GM18508 (cell line): ENCODE measurements at regions not wholly inside any gene's neighbourhood (a gene's known extent, or its start where the extent isn't known, plus 50 kb on each side); places are given as distances from the start of the nearest gene placed in this dataset.
"Not testable (repeated sequence)": the region's sequence is repeated elsewhere in the genome, so short reads cannot be mapped to it uniquely, and the experiment has no call there.

Experiments used
- ATAC-seq: cut with Tn5 transposase; IDR thresholded peaks from one replicate; pipeline ENCODE4 v1.9.1; 2021; ENCODE audit warnings: moderate number of reproducible peaks; ENCODE audit not compliant: insufficient read depth, unreplicated experiment

DNA sequence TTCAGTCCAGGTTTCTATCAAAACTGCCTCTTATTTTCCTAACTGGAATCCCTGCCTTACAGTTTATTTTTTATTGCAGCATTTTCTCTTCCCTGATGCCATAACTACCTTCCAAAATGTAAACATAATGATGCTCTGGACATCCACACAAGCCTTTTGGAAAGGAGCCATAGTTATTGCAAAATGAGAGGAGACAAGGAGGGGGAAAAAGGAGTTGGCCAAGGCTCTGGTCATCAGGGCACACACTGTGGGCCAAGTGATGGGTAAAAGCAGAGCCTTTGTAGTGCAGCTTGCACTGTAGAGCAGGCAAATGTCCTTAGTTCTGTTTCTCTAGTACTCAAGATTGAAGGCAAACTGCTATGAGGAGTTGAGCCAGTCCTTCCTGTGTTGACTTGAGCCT lies 289.3 kb upstream of the MTPN start:
- no peak for ATAC-seq

DNA sequence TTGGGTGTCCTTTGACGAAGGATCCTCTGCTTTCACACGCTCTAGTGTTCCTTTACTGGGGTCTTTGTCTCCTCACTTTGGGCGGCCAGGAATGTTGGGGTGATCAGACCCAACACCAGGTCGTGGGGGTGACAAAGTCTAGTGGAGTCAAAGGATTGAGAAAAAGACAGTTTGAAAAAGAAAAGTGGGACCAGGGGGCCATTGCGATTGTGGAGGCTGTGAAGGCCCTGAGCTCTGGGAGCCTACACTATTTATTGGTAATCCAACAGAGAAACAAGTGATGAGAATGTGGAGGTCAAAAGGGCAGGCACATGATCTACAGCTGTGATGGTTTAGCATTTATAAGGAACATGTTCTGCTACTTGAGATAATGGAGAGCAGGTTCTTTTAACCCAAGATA lies 287.1 kb upstream of the MTPN start:
- ATAC-seq: not testable (repeated sequence)

DNA sequence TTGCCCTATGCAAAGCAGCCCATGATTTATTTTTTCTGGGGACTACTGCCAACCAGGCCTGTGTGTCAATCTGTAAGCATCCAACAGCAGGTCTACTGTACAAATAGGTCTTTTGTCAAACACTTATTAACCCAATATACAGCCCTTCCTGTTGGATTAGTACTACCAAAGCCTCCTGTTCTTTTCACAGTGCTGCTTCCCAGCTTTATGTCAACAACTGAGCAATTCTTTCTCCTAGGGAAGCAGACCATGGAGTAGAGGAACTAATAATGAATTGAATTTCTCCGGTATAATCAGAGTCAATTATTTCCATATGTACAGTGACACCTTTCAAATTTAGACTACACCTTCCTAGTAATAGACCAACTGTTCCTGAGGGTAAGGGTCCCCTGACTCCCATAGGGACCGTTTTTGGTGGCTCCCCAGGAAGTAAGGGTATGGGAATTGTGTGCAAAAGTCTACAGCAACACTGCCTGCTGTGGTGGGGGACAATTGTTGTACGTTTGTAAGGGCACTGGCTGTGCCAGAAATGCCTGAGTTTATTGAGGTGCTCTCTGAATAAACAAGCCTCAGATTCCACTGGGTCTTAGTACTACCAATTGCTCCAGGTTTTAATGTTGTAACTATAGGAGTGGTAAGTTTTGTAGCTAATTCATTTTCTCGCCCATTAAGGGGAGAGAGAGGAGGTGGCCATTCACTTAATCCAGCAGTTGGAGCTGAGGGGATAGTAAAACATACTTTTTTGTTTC lies 286.1 kb upstream of the MTPN start:
- ATAC-seq: not testable (repeated sequence)

DNA sequence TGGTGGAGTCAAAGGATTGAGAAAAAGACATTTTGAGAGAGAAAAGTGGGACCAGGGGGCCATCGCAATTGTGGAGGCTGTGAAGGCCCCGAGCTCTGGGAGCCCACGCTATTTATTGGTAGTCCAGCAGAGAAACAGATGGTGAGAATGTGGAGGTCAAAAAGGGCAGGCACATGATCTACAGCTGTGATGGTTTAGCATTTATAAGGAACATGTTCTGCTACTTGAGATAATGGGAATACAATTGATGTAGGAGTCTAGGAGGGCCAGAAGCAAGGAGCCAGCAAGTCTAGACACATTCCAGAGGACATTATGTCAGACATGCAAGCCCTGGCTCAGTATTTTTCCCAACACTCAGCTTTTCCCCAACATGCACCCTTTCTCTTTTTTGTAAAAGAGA lies 283.4 kb upstream of the MTPN start:
- not testable (repeated sequence) for ATAC-seq

DNA sequence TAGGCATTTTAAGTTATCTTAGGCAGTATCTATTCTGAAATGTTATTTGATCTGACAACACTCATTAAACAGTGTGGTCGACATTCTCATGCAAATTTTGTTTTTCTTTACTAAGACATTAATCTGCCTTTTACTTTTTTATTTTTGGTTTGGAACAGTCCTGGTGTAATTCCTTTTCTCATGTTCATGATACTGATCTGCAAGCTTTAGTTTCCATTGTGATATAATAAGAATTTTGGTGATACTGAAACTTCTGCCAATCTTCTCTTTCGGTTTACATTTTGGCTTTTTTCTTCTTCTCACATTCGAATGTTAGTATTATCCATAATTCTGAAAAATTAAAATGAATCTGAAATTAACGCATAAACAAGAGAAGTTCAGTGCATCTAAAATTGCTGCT lies 281.9 kb upstream of the MTPN start:
- ATAC-seq: no peak

DNA sequence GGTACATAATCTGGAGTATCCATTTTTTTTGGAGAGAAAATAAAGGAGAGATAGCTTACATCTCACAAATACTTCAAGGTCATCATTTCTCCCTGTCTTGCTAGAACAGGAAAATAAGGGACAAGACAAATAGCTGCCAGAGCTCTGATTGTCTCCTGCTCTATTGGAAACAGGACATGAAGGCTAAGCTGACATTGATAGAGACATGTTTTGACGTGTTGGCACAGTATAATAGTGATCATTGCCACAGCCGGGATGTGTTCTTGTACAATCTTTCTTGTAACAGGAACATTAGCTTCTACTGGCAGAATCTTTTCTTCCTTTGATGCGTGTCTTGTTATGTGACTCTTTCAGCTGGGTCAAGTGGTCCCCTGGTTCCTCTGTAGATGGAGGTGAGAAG lies 279.3 kb upstream of the MTPN start:
- no peak for ATAC-seq

DNA sequence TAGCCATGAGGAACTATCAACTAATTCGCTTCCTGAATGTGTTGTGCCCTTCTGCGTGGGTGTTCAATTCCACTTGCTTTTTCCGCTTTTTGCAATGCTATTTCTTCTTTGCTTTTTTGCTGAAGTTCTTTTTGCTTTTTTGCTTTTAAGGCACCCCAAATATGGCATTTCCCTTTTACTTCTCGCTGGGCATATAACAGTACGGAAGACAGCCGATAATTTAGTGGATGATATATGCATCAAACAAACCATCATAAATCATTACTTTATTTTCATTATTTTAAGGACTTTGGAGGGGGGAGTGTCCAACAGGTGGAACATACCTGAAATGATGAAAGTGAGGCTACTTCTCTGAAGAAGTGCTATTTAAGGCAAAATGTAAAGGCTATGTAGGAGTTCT lies 277.0 kb upstream of the MTPN start:
- no peak for ATAC-seq

DNA sequence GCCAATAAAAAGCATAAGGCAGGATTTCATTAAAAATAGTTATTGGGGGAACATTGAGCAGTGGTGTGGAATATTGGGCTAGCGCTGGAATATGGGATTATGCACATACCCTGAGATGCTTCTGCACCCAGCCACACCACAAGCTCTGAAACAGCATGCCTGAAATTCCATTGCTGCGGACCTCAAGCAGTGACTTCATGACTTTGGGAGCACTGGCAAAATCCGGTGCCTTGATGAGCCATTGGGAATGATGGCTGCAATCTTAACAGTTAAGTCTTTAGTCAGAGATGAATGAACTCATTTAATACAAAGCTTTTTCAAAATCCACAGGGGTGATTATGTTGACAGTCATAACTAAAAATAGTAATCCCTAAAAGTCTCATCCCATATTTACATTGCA lies 274.7 kb upstream of the MTPN start:
- no peak for ATAC-seq

DNA sequence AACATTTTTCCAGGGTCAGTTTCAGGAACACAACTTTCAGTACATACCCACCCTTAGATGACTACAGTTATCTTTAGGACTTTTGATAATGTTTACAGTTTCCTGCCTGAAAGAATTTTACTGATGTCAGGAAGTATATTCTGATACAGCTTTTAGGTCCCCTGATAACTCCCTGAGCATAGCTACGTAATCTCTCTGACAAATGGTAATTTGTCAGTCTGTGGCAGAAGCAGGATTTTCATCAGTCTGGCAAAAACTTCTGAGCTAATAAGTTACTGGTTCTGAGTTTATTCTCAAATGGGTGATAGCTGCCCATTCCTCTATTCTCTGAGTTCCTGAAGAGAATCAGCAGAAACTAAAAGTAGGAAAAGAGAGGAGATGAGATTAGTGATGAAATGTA lies 270.1 kb upstream of the MTPN start:
- ATAC-seq: no peak

DNA sequence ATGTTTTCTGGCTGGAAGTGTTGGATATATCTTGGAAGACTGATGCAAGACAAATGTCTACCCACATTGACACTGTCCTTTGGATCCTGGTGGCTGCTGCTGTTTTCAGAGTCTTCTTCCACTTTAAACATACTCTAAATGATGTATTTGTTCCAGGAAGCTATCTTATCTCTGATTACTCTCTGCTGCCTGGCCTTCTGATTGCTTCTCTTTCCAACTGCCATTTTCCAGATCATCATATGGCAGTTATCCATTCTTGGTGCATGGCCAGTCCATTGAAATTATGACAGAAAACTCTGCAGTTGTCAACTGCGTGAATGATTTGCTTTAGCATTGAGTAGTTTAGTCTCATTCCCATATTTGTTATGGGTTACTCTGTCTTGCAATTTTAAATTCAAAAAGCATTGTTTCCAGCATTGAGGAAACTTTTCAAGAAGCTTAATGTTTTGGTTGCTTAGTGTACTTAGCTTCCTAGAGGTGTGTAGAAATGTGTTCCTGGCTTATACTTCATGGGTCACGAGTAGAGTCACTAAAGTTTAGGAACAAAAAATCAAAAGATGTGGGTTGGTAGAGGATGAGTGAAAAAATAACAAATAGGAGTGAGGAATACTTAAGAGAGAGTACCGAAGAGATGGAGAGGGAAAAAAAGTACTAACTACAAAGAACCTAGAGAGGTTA lies 268.3 kb upstream of the MTPN start:
- no peak for ATAC-seq

DNA sequence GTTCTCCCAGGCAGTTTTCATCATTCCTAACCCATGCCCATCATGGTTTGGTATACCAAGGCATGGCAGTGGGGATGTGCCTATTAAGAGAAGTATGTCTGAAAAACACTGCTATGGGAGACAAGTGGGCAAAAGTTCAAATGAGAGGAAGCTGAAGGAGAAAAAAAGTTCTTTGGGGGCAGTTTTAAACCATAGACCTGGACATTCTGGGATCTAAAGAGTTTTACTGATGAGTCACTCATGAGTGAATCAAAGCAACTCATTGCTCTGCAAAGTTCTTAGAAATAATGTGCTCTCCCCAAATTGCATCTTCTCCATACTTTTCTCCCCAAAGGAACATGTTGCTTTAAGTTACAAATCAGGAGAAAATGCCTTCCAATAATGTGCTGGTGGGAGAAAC lies 256.9 kb upstream of the MTPN start:
- ATAC-seq: no peak

DNA sequence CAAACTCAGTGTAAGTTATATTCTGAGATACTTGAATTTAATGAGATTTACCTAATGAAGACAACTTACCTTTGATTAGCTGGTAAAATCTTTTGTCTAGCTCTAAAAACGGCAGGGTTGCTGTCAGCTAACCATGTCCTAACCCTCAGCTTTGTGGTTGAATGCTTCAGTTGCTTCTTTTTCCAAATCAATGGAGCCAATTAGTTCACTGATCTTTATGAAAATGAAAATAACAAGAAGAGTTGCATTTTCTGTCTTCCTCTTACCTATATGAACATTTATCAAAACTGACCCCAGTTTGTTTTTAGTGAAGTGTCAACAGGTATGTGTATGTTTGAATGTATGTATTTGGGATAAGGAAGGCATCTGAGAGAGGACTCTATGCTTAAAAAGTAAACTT lies 253.1 kb upstream of the MTPN start:
- ATAC-seq: no peak

DNA sequence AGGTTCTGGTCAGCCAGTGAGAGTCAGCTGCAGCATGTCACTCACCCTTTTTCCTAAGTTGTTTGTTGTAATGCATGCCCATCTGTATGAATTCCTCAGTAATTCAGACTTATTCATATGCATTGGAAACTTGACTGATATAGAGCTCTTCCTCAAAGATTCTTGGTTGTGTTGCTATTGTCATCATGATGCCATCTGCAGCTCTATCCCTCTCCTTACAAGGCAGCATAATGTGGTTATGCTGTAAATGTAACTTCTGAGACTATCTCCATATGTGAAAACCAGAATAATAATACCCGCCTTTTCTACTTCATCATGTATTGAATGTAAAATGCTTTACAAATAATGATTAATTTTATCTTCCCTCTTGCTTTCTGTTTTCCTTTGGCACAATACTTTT lies 252.6 kb upstream of the MTPN start:
- ATAC-seq: no peak

DNA sequence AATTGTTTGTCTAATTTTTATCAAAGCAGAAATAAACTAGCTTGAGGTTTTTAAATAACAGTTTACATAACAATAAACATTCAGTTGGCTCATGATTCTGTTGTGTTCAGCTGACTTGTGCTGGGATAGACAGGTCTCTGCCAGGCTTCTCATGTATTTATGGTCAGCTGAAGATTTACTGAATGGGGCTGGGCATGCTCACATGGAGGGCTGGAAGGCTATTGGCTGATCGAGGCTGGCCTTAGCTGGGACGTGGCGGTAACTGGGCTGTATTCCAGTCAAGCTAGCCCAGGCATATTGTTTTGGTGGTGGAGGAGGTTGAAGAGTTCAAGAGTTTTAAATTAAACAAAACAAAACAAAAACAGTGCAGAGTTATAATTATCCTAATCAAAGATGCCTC lies 251.0 kb upstream of the MTPN start:
- ATAC-seq: no peak

DNA sequence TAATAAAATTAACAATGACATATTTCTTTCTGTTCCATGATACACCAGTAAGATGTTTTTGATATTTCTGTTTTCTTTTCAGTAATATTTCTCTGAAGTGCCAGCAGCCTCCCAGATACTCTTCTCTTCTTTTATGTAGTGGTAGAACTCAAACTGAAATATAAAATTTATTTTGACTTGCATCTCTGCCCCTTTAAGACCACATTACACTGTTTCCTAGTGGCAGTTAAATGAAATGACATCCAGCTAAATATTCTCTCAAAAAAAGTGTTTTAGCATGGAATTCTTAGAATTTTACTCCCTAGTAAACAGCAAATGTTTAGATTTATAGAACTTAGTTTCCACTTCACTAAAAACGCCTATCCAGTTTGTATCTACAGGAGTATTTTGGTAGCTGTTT lies 237.2 kb upstream of the MTPN start:
- ATAC-seq: no peak

DNA sequence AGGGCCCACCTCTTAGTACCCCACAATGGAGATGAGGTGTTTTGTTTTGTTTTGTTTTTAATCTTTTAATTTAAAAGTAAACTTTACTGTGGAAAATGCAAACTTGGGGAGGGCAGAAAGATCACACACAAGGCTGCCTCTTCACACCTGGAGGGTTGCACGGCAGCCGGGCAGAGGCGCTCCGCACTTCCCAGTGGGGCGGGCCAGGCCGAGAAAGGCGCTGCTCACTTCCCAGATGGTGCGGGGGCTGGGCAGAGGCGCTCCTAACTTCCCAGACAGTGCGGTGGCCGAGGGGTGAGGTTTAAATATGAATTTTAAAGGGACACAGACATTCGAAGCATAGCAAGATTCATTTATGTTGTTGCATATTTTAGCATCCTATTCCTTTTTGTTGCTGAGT lies 235.9 kb upstream of the MTPN start:
- no peak for ATAC-seq

DNA sequence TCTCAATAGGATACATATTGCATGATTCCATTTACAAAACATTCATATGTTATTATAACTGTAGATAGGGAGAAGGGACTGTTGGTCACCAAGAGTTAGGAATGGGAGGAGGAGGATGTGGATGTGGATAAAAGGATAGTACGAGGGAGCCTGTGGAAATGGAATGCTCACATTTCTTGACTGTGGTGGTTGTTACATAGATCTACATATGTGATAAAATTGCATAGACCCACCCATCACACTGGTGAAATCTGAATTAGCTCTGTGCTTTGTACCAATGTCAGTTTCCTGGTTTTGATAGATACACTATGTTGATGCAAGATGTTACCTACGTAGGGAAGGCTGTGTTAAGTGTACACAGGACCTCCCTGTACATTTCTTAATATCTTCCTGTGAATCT lies 233.5 kb upstream of the MTPN start:
- no peak for ATAC-seq

DNA sequence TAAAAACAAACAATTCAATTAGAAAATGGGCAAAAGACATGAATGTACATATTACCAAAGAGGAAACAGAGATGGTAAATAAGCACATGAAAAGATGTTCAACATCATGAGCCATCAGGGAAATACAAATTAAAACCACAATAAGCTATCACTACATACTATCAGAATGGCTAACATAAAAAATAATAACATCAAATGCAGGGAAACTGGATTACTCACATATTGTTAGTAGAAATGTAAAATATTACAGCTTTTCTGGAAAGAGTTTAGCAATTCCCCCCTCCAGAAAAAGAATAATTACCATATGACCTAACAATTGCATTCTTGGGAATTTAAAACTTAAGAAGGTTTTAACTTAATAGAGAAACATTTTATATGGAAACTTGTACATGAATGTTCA lies 232.9 kb upstream of the MTPN start:
- no peak for ATAC-seq

DNA sequence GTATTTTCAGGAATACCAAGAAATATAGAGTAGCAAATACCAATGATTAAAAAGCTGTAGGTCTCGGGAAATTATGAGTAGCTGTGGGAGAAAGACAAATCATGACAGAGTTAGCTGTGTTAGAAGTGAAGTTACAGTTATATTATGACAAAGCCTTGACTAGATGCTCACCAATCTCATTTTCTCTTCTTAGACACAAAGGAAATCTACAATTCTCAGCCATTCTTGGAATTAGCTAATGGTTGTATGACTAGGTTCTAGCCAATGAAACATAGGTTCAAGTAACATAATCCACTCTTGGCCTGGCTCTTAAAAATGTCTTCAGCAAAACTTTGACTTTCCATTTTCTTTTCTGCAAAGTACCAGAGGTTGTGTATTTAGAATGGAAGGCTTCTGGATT lies 228.8 kb upstream of the MTPN start:
- no peak for ATAC-seq

DNA sequence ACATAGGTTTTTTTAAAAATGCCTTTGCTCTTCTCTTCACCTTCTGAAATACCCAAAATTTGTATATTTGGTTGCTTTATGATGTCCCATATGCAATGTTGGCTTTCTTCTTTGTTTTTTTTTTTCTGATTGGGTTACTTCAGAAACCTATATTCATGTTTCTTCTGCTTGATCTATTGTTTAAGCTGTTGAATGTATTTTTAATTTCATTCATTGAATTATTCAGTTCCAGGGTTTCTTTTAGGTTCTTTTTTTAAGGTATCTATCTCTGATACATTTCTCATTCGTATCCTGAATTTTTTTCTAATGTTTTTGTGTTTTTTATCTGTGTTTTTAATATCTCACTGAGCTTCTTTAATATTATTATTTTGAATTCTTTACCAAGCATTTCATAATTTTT lies 221.0 kb upstream of the MTPN start:
- ATAC-seq: no peak

DNA sequence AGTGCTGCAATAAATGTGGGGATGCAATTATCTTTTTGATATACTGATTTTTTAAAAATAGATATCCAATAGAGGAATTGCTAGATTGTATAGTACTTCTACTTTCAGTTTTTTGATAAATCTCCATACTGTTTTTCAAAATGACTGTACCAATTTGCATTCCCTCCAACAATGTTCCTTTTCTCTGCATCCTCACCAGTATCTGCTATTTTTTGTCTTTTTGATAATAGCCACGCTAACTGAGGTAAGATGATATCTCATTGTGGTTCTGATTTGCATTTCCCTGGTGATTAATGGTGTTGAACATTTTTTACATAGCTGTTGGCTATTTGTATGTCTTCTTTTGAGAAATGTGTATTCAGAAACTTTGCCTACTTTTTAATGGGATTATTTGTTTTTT lies 217.7 kb upstream of the MTPN start:
- no peak for ATAC-seq

DNA sequence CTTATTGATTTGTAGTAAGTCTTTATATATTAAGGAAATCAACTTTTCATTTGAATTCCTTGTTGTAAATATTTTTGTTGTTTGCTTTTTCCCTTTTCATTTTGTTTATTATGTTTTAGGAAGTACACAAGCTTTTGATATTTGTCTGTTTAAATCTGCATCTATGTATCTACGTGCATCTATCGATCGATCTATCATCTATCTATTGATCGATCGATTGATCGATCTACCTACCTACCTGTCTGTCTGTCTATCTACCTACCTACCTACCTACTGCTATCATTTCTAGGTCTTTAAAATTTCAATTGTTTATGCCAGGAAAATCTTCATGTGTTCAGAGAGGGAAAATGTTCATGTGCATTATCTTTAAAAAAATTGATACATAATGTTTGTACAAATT lies 216.8 kb upstream of the MTPN start:
- ATAC-seq: no peak
